Hepatocyte (in vitro differentiated cells): ENCODE measurements at regions not wholly inside any gene's neighbourhood (a gene's known extent, or its start where the extent isn't known, plus 50 kb on each side); places are given as distances from the start of the nearest gene placed in this dataset.

ENCODE experiments used
- DNase-seq: peaks from one replicate; pipeline ENCODE4 v3.0.0-alpha.2; 2016; ENCODE audit warnings: low spot score
- H2AFZ ChIP-seq: fragments of 200-600 bp; sonication (generic); 2 replicates; pipeline ENCODE4 v1.6.0; 2016; ENCODE audit warnings: antibody characterized with exemption, mild to moderate bottlenecking
- H3K27ac ChIP-seq: fragments of 200-600 bp; sonication (generic); 2 replicates; pipeline ENCODE4 v1.5.1; 2016; ENCODE audit warnings: mild to moderate bottlenecking
- H3K27me3 ChIP-seq: fragments of 200-600 bp; sonication (generic); 2 replicates; pipeline ENCODE4 v1.6.1; 2016
- H3K36me3 ChIP-seq: fragments of 200-600 bp; sonication (generic); replicated peaks from 2 replicates; pipeline ENCODE4 v1.5.1; 2016; ENCODE audit warnings: low read depth; ENCODE audit not compliant: insufficient read depth
- H3K4me1 ChIP-seq: fragments of 200-600 bp; sonication (generic); 2 replicates; pipeline ENCODE4 v1.5.1; 2016; ENCODE audit warnings: mild to moderate bottlenecking, moderate library complexity; ENCODE audit not compliant: insufficient read depth
- H3K4me2 ChIP-seq: fragments of 200-600 bp; sonication (generic); 2 replicates; pipeline ENCODE4 v1.6.0; 2016
- H3K4me3 ChIP-seq: fragments of 200-600 bp; sonication (generic); 2 replicates; pipeline ENCODE4 v1.5.1; 2016; ENCODE audit warnings: mild to moderate bottlenecking
- H3K79me2 ChIP-seq: fragments of 200-600 bp; sonication (generic); 2 replicates; pipeline ENCODE4 v1.6.0; 2017; ENCODE audit warnings: mild to moderate bottlenecking
- H3K9me2 ChIP-seq: fragments of 200-600 bp; sonication (generic); replicated peaks from 2 replicates; pipeline ENCODE4 v1.6.0; 2017; ENCODE audit warnings: mild to moderate bottlenecking; ENCODE audit not compliant: insufficient read depth
- H3K9me3 ChIP-seq: fragments of 200-600 bp; sonication (generic); 2 replicates; pipeline ENCODE4 v1.5.1; 2016; ENCODE audit warnings: low read depth, mild to moderate bottlenecking
- H4K20me1 ChIP-seq: fragments of 200-600 bp; sonication (generic); 2 replicates; pipeline ENCODE4 v1.6.0; 2016; ENCODE audit warnings: mild to moderate bottlenecking; ENCODE audit not compliant: insufficient read depth, poor library complexity, severe bottlenecking
- CTCF ChIP-seq: fragments of 200-600 bp; sonication (generic); IDR thresholded peaks from 2 replicates; pipeline ENCODE4 v1.5.1; 2016; ENCODE audit warnings: antibody characterized with exemption, mild to moderate bottlenecking; ENCODE audit not compliant: poor library complexity
- EZH2 ChIP-seq: fragments of 200-600 bp; sonication (generic); IDR thresholded peaks from 2 replicates; pipeline ENCODE4 v1.6.1; 2016; ENCODE audit warnings: antibody characterized with exemption, mild to moderate bottlenecking, borderline replicate concordance
- EZH2phosphoT487 ChIP-seq: fragments of 200-600 bp; sonication (generic); IDR thresholded peaks from one replicate; pipeline ENCODE4 v1.6.1; 2018; ENCODE audit warnings: antibody characterized with exemption, mild to moderate bottlenecking, low read depth, moderate library complexity; ENCODE audit not compliant: unreplicated experiment, severe bottlenecking
- WGBS: methylation state at CpG from one replicate; pipeline ENCODE4 v1.1.6; 2016; ENCODE audit warnings: low lambda C conversion rate; ENCODE audit errors: missing lambda C conversion rate; 5-methylcytosine and 5-hydroxymethylcytosine counted together

- Histone ChIP-seq H3K27ac (no peak overlapping the region), H3K4me2 (no peak overlapping the region), H3K9me2 (no peaks in the 10 kb centered on the region), H3K4me1 (peaks cover 4% of the 10 kb centered on the region), H2AFZ (no peak overlapping the region), H3K36me3 (no peaks in the 10 kb centered on the region), H3K27me3 (no peaks in the 10 kb centered on the region), H4K20me1 (no peaks in the 10 kb centered on the region), H3K79me2 (no peaks in the 10 kb centered on the region), H3K9me3 (no peaks in the 10 kb centered on the region), H3K4me3 (no peak overlapping the region)
- TF ChIP-seq CTCF (no peak), EZH2phosphoT487 (no peak), EZH2 (no peak)
- no peak for DNase-seq
- WGBS = 57% methylated on average over 6 of the region's 6 CpGs
Observed at GRCh38 chr10:27618036-27618615, 114.0 kb downstream of the RAB18 start.

- Histone ChIP-seq H3K9me2 (no peaks in the 10 kb centered on the region), H3K79me2 (no peaks in the 10 kb centered on the region), H3K4me2 (no peak overlapping the region), H3K9me3 (no peaks in the 10 kb centered on the region), H3K27me3 (no peaks in the 10 kb centered on the region), H3K4me1 (peaks cover 4% of the 10 kb centered on the region), H3K36me3 (no peaks in the 10 kb centered on the region), H4K20me1 (no peaks in the 10 kb centered on the region), H3K4me3 (no peak overlapping the region), H3K27ac (no peak overlapping the region), H2AFZ (no peak overlapping the region)
- 93% methylated on average over 10 of the region's 10 CpGs for WGBS
- TF ChIP-seq EZH2phosphoT487 (no peak), CTCF (no peak), EZH2 (no peak)
- no peak for DNase-seq
Observed at GRCh38 chr10:27618906-27619305, 114.8 kb downstream of the RAB18 start.

GRCh38 chr10:27619329-27619728 lies 115.2 kb downstream of the RAB18 start:
- Histone ChIP-seq H3K4me2 (no peak overlapping the region), H3K9me2 (no peaks in the 10 kb centered on the region), H4K20me1 (no peaks in the 10 kb centered on the region), H3K27me3 (no peaks in the 10 kb centered on the region), H3K36me3 (no peaks in the 10 kb centered on the region), H3K9me3 (no peaks in the 10 kb centered on the region), H3K4me1 (peaks cover 4% of the 10 kb centered on the region), H3K79me2 (no peaks in the 10 kb centered on the region), H3K4me3 (no peak overlapping the region), H2AFZ (no peak overlapping the region), H3K27ac (no peak overlapping the region)
- 94% methylated on average over 4 of the region's 4 CpGs for WGBS
- no peak for DNase-seq
- TF ChIP-seq EZH2 = no peak
- no peak for TF ChIP-seq EZH2phosphoT487
- TF ChIP-seq CTCF = no peak
